Superior temporal gyrus (tissue), 1 donor: ENCODE measurements at regions not wholly inside any gene's neighbourhood (a gene's known extent, or its start where the extent isn't known, plus 50 kb on each side); places are given as distances from the start of the nearest gene placed in this dataset.
"Not testable (repeated sequence)": the region's sequence is repeated elsewhere in the genome, so short reads cannot be mapped to it uniquely, and the experiment has no call there.

Experiments used
- DNase-seq: peaks from one replicate; pipeline ENCODE4 v3.0.0-alpha.2; 2016; ENCODE audit errors: extremely low spot score

- DNase-seq, result no peak
These were observed 134.8 kb downstream of the FOXL1 start for GRCh38 chr16:86713021-86713631.

GRCh38 chr16:86714166-86714565, 135.8 kb downstream of the FOXL1 start:
- DNase-seq, result no peak

GRCh38 chr16:86716649-86717048, 138.3 kb downstream of the FOXL1 start:
- DNase-seq, result no peak

- no peak for DNase-seq
These were observed 139.8 kb downstream of the FOXL1 start for GRCh38 chr16:86718118-86718517.

GRCh38 chr16:86722970-86723369, 144.6 kb downstream of the FOXL1 start:
- DNase-seq, result no peak

- DNase-seq, result no peak
These were observed 145.3 kb downstream of the FOXL1 start for GRCh38 chr16:86723689-86724088.

- DNase-seq, result no peak
These were observed 147.1 kb downstream of the FOXL1 start for GRCh38 chr16:86725401-86725800.

- no peak for DNase-seq
These were observed 148.0 kb downstream of the FOXL1 start for GRCh38 chr16:86726340-86726739.

- DNase-seq, result no peak
These were observed 148.8 kb downstream of the FOXL1 start for GRCh38 chr16:86727131-86727530.

- DNase-seq, result no peak
These were observed 149.3 kb downstream of the FOXL1 start for GRCh38 chr16:86727632-86728031.

GRCh38 chr16:86729686-86730085, 151.3 kb downstream of the FOXL1 start:
- no peak for DNase-seq

- DNase-seq, result no peak
These were observed 151.7 kb downstream of the FOXL1 start for GRCh38 chr16:86730086-86730485.

GRCh38 chr16:86730597-86730996, 152.2 kb downstream of the FOXL1 start:
- no peak for DNase-seq

GRCh38 chr16:86732621-86733295, 154.4 kb downstream of the FOXL1 start:
- peak; percentile 12 for DNase-seq

- DNase-seq, result no peak
These were observed 155.4 kb downstream of the FOXL1 start for GRCh38 chr16:86733546-86734254.

- DNase-seq, result no peak
These were observed 156.5 kb downstream of the FOXL1 start for GRCh38 chr16:86734543-86735460.

GRCh38 chr16:86735727-86736126, 157.4 kb downstream of the FOXL1 start:
- DNase-seq, result no peak

GRCh38 chr16:86736502-86736901, 158.2 kb downstream of the FOXL1 start:
- no peak for DNase-seq

GRCh38 chr16:86737083-86737482, 158.7 kb downstream of the FOXL1 start:
- no peak for DNase-seq

GRCh38 chr16:86738322-86738721, 160.0 kb downstream of the FOXL1 start:
- not testable (repeated sequence) for DNase-seq

- DNase-seq, result no peak
These were observed 160.8 kb downstream of the FOXL1 start for GRCh38 chr16:86739178-86739577.

- DNase-seq, result no peak
These were observed 161.5 kb downstream of the FOXL1 start for GRCh38 chr16:86739808-86740207.
